HPDE6-E6E7 (cell line): ENCODE measurements at regions not wholly inside any gene's neighbourhood (a gene's known extent, or its start where the extent isn't known, plus 50 kb on each side); places are given as distances from the start of the nearest gene placed in this dataset.

Source experiments
- DNase-seq: peaks from one replicate; pipeline ENCODE4 v3.0.0; 2011; ENCODE audit warnings: missing footprints; ENCODE audit errors: extremely low spot score

DNA sequence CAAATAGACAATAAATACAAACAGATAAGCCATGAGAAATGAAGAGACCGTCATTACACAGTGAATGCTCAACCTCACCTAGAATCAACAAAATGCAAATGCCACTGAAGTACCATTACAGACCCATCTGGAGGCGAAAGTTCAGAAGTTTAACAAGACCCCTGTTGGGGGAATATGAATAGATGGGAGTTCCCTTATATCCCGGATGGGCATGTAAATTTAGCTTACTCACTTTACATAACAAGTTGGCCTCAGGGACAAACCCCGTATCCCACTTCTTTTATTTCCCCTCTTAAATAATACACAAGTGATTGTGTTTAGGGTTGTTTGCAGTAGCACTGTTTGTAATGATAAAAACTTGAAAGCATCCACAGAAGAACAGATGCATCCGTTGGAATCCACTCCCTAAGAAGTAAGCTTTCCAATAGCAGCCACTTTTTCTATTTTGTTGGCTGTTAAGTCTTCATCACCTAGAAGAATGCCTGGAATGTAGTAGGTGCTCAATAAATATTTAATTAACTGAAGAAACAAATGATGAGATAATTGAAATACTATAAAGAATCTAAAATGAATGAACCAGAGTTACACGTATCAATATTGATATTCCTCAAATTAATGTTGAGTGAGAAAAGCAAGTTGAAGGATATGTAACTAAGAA is 1076.3 kb upstream of the TENM3 start:
- DNase-seq, result no peak

DNA sequence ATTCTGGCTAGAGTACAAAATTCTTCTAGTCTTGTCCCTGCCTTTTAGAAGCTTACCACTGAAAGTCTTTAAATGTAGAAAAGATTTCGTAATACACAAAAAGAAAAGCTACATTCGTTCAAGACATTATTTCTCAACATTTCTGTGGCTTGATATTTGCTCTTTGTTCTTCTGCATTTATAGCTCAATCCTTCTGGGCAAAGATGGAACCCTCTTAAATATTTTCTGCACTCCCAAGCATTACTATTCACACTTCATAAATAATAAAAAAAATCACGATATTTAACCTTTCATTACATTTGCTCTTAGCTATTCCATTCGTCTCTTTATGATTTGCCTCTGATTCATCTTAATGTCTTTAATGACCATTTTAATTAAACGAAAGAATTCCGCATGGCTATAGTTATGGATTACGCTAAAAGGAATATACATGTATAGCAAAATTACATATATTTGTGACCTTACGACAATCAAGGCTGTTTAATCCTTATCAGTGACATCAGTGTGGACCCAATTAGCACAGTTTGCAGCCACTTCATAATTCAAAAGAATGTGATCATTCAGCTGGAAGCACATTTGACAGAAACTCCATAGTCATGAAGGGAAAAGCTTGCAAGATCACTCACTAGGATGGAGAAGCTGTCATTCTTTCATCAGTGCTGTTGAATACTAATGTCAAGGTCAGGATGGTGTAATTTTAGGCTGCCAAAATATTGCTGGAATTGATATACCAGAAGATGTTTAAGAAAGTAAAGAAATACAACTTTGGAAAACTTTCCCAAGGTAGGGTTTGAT is 1075.0 kb upstream of the TENM3 start:
- no peak for DNase-seq

GRCh38 chr4:181173046-181173445 is 1070.2 kb upstream of the TENM3 start:
- DNase-seq, result no peak

GRCh38 chr4:181176306-181176705 is 1066.9 kb upstream of the TENM3 start:
- no peak for DNase-seq

DNA sequence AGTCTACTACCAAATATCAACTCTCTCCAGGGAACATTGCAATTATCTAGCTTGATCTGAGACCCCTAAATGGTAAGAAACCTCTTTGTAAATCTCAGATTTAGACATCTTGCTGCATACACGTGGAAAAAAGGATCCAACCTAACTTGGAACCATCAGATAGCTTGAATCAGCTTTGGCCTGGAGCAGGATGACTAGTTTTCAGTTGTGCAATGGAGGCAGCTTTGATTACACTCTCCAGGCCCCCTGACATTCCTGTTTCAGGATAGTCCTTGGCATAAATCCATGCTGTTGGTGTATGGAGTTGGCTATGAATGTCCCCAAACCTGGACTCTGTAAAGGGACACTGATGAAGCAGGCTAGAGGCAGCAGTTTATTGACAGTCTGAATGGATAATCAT is 1061.9 kb upstream of the TENM3 start:
- DNase-seq, result peak; percentile 53

GRCh38 chr4:181189751-181190150 is 1053.5 kb upstream of the TENM3 start:
- no peak for DNase-seq

DNA sequence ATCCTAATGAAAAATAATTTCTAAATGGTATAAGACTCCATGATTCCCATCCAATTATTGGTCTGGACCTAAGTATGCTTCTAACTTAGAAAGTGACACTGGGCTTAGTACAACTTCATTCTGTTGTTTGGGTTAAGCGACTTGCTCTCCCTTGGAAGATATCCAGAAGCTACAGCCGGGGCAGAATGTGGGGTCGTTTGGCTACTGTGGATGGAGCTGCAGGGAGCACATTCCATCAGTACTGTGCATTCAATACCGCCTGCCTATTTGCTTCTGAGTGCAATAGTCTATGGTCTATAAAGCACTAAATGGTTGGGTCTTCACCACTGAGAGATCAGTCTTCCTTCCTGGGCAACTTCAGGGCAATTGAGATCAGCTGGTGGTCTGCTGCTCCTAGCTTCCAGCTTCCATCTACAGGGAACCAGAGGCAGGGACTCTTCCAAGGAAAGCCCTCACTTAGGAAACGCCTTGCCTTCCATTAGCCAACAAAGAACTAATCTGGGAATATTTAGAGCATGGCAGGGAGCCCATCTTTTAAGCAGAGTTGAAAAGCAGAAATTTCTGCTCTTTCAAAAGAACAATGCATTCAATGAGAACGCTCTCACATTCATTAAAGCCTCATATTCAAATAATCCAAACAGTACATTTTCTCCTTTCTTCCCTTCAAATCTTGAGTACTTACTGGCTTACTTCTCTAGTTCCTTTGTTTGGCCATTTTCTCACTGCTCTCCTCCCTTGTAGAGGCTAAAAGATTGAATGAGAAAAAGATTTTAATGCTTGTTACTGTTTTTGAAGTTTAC is 1049.9 kb upstream of the TENM3 start:
- no peak for DNase-seq

DNA sequence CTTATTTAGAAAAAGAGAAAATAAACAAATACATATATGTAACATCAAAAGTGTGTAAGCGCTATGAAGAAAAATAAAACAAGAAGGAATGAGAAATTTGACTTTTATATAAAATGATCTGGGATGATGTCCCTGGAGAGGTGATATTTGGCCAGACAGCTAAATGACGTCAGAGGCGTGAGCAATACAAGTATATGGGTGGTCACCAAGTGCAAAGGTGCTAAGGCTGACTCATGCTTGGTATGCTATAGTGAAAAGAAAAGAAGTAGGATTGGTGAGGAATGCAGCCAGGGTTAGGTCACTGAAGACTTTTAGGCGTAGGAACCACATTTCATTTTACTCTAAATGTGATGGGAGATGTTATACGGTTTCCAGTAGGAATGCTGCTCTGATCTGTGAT is 1049.1 kb upstream of the TENM3 start:
- peak; percentile 9 for DNase-seq

DNA sequence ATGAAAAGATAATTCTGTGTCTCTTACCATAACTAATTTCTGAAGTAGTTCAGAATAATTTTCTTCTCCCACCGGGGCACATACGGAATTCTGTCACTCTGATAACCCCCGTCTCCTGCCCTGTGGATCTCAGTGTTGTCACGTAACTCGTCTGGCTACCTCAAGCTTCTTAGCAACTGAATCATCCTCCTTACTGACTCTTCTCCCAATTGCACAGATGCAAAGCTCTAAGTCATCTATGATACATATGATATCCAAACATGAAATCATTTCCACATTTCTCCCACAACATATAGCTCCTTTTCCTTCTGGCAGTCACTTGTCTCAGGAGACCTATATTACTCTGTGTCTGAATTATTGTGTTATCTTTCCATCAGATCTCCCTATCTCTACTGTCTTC is 1043.1 kb upstream of the TENM3 start:
- DNase-seq, result no peak

DNA sequence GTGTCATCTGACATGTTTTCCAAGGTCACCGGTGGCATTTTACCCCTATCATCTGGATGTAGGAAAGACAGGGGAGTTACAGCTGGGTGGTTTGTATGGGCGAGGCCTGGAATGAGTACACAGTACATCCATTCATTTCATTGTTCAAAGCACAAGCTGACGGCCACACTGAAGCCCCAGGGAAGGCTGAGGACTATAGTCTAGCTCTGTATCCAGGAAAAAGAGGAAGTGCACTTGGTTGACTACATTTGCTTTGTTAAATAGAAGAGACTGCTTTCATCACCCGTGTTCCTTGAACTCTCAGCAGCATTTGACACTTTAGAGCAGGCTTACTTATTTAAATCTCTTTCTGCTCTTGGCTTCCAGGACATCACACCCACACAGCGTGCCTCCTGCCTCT is 1041.0 kb upstream of the TENM3 start:
- DNase-seq, result no peak

DNA sequence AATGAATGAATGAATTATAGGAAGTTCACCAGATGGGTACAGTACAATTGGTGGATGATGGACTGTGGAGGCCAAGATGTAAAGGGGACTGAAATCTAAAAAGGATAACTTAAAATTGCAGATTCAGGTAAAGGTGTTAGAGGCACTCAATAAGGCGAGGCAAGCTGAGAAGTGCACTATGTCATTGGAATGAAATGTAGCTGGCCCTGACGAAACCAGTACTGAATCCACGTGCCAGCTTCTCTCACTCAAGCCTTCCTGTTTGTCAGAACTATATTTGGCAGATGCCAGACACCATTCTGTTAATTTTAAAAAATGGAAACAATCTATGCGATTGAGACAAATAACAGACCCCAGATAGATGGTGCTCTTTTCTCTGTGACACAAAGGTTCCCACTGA is 1039.1 kb upstream of the TENM3 start:
- peak; percentile 38 for DNase-seq

DNA sequence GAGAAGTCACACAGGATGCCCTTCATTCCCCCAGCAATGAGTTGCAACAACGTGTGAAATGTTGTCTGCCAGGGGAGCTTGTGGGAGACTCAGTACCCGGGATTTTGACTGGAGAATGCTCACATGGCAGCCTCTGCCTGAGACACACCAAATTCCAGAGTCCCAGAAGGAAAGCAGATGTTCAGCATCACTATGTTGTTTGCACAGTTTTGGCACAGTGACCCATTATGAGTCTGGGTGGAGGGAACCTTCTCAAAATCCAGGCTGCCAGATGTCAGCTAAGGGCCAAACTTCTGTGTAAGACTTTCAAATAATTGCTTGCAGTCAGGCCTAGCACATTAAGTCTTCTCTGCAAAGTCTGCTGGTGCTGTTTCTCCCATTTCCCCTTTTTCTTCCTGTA is 1029.7 kb upstream of the TENM3 start:
- no peak for DNase-seq

GRCh38 chr4:181216501-181216900 is 1026.7 kb upstream of the TENM3 start:
- DNase-seq, result no peak

DNA sequence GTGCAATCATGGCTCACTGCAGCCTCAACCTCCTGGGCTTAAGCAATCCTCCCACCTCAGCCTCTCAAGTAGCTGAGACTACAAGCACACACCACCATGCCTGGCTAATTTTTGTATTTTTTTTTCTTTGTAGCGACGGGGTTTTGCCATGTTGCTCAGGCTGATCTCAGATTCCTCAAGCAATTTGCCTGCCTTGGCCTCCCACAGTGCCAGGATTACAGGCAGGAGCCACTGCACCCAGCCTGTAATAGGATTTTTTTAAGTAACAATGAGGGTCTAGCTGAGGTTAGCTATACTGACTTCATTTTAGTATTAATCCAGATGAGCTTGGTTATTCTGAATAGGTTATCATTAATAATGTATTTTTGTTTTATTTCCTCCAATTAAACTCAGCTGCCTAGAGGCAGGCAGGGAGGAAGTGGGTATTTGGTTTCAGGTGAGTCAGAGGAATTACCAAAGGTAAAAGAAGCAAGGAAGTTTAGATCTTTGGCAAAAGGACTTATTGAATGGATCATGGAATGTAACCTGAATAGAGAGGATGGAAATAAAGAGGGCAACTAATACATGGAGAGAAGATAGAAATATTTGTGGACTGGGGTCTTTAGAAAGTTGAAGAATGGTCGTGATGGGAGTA is 1023.3 kb upstream of the TENM3 start:
- peak; percentile 73 for DNase-seq

- DNase-seq, result no peak
Observed at GRCh38 chr4:181224852-181225251, 1018.4 kb upstream of the TENM3 start.

DNA sequence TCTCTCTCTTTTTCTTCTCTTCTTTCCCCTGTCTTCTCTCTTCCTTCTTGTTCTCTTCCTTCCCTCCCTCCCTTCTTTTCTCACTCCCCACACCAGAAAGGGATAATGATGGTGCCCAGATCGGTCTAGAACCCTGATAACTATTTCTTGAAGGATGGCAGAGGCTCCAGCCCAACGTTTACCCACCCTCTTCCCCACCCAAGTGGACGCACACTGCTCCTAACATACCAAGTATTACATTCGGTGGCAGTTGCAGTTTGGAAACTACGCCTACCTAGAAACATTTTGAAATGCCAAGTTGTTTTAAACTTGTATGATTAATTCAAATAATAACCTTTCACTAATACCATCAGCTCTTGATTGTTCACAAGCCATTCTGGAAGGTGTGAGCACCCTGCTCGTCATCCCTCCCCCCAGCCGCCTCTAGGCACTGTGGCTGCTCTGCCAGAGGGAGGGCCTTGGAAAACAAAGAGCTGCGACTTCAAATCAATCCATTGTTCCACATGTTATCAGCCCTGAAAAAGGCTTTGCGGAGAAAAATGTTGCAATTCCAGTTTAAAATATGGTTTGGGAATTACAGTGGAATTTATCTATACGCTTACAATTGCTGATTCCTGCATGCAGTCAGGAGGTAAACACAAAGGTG is 1017.5 kb upstream of the TENM3 start:
- DNase-seq, result no peak

DNA sequence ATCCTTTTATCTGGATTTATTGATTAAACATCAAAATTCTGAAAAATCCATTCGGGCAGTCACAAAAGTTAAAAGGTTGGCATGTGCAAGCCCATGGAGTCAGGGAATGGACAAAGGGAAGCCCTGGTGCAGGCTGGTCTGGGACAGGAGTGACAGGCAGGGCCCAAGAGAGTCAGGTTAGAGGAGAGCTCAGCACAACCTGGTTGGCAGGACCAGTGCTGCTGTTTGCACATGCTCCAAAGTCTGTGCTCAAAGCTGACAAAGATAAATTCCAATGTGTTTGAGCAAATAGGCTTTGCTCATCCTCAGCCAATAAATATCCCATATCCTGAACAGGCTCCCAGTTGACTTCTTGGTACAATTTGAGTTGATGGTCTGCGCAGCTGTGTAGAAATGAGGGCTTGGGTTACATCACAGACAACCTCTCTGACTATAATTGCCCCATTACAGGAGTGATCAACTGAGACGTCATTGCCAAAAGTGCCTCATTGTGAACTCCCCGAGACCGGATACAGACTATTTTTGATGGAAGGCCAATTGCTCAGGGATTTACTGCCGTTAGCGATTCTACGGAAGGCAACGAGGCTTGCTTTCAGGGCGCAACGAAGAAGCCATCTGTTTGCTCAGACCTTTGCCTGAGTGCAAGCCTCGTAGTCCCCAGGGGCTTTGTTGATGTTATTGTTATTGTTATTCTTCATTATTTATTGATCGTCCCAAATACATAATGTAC is 1008.1 kb upstream of the TENM3 start:
- DNase-seq, result no peak

GRCh38 chr4:181245326-181245725 is 997.9 kb upstream of the TENM3 start:
- no peak for DNase-seq

DNA sequence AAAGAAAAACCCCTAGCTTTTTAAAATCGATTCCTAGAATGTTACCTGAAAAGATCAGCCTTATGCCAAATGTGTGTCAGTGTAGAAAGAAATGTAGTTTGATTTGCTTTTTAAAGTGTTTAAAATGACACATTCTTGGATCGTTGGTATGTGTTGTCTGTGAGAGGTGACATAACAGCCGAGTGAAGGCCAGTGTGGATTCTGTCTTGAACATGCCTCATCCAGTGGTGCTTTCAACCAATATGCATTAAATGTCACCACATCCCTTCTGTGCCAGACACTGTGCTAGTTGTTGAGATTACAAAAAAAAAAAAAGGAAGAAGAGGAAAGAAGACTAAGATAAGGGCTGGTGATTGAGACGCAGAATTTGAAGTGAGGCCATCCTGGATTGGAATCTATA is 994.2 kb upstream of the TENM3 start:
- no peak for DNase-seq

DNA sequence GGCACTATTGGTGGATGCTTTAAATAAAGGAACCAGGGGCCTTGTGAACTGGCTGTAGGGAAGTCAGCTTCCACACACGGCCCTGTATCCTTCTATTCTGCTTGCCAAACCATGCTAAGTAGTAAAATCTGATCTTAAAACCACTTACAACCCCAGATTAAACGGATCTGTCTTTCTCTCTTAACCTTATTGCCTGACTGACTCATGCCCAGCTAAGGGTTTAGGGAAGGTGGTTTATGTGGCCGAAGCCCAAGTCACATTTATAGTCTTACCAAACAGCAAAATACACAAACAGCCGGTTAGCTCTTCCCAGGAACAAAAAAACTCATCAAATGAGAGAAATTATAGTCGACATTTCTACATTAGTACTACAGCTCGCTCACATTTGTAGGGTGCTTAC is 988.4 kb upstream of the TENM3 start:
- no peak for DNase-seq

- no peak for DNase-seq
Observed at GRCh38 chr4:181258569-181258968, 984.6 kb upstream of the TENM3 start.
